ENCODE measurements at regions not wholly inside any gene's neighbourhood (a gene's known extent, or its start where the extent isn't known, plus 50 kb on each side); places are given as distances from the start of the nearest gene placed in this dataset.

DNA sequence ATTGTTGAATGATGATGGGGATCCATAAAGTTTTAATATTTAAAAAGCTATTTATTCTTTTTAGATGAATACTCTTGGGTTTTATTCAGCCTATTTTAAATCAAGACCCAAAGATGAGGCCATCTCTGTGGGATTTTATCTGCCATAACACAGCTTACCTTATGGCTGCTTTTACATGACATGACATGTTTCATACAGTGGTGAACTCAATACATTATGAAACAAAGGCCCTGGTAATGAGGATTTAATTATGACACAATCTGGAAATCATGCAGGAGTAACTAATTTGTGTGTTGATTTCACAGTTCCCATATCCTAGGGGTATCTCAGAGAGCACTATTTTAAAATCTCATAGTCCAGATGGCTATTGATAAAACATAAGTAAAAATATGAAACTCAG, 661.8 kb upstream of the FZD8 start:
- no peak overlapping the region for H3K27ac ChIP-seq (ENCODE audit: poor library complexity, severe bottlenecking)
- TF ChIP-seq, protein P1, sequence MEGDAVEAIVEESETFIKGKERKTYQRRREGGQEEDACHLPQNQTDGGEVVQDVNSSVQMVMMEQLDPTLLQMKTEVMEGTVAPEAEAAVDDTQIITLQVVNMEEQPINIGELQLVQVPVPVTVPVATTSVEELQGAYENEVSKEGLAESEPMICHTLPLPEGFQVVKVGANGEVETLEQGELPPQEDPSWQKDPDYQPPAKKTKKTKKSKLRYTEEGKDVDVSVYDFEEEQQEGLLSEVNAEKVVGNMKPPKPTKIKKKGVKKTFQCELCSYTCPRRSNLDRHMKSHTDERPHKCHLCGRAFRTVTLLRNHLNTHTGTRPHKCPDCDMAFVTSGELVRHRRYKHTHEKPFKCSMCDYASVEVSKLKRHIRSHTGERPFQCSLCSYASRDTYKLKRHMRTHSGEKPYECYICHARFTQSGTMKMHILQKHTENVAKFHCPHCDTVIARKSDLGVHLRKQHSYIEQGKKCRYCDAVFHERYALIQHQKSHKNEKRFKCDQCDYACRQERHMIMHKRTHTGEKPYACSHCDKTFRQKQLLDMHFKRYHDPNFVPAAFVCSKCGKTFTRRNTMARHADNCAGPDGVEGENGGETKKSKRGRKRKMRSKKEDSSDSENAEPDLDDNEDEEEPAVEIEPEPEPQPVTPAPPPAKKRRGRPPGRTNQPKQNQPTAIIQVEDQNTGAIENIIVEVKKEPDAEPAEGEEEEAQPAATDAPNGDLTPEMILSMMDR (IDR thresholded peaks at IDR 0.05; ENCODE audit: poor library complexity, severe bottlenecking), result no peak
- H3K9me3 ChIP-seq (ENCODE audit: severe bottlenecking), result no peaks in the 10 kb centered on the region
- DNase-seq (ENCODE audit: low spot score) (no peak), ATAC-seq (ENCODE audit: low read depth) (0 out of 3 replicates have a peak, but pooled peaks have one; percentile 21)
- no peaks in the 10 kb centered on the region for H3K4me1 ChIP-seq (ENCODE audit: insufficient read depth, poor library complexity, severe bottlenecking)
- no peaks in the 10 kb centered on the region for H3K36me3 ChIP-seq (ENCODE audit: low read depth)
- no peaks in the 10 kb centered on the region for H3K27me3 ChIP-seq (ENCODE audit: insufficient read depth, poor library complexity, severe bottlenecking)
- H3K4me3 ChIP-seq (ENCODE audit: severe bottlenecking), result no peak overlapping the region

DNA sequence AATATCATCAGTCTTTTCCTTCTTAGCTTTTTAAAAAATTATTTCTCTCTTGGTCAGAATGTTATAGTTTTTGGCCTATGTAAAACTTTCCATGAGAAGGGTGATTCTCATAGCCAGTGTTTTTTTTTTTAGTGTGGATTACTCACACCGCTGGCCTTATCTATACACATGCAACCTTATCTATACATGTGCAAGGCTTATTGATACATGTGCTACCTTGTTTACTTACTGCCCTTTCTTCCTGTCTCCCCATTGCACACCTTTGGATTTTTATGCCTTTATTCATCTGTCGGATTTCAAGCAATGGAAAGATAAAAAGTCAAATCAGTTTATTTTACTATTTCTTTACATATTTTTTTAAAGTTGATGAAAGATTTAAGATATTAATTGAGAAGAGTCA, 660.0 kb upstream of the FZD8 start:
- TF ChIP-seq, protein P1 (IDR thresholded peaks at IDR 0.05; ENCODE audit: poor library complexity, severe bottlenecking), result no peak
- Histone ChIP-seq H3K4me3 (ENCODE audit: severe bottlenecking) (no peak overlapping the region), H3K27ac (ENCODE audit: poor library complexity, severe bottlenecking) (no peak overlapping the region), H3K36me3 (ENCODE audit: low read depth) (no peaks in the 10 kb centered on the region), H3K4me1 (ENCODE audit: insufficient read depth, poor library complexity, severe bottlenecking) (no peaks in the 10 kb centered on the region), H3K27me3 (ENCODE audit: insufficient read depth, poor library complexity, severe bottlenecking) (no peaks in the 10 kb centered on the region), H3K9me3 (ENCODE audit: severe bottlenecking) (no peaks in the 10 kb centered on the region)
- no peak for DNase-seq (ENCODE audit: low spot score)
- ATAC-seq (ENCODE audit: low read depth), result no peak

DNA sequence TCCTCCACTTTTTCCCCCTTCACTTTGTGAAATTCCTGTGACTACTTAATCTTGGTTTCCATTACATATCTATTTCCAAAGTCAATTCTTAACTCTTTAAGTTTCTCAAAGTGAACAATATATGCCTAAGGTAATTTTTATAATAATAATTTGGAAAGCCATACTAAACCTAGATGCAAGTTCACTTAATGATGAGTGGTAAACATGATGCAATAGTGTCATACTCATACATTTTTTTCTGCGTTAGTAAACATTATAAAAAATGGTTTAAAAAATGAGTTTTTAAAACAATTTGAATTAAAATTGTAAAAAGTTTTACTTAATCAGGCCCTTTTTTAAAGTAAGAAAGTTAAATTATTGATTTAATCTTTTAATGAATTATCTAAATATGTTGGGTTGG, 659.4 kb upstream of the FZD8 start:
- Histone ChIP-seq H3K27ac (ENCODE audit: poor library complexity, severe bottlenecking) (no peak overlapping the region), H3K4me3 (ENCODE audit: severe bottlenecking) (no peak overlapping the region), H3K4me1 (ENCODE audit: insufficient read depth, poor library complexity, severe bottlenecking) (no peaks in the 10 kb centered on the region), H3K9me3 (ENCODE audit: severe bottlenecking) (no peaks in the 10 kb centered on the region), H3K27me3 (ENCODE audit: insufficient read depth, poor library complexity, severe bottlenecking) (no peaks in the 10 kb centered on the region), H3K36me3 (ENCODE audit: low read depth) (no peaks in the 10 kb centered on the region)
- TF ChIP-seq, protein P1 (IDR thresholded peaks at IDR 0.05; ENCODE audit: poor library complexity, severe bottlenecking), result no peak
- no peak for ATAC-seq (ENCODE audit: low read depth)
- no peak for DNase-seq (ENCODE audit: low spot score)

DNA sequence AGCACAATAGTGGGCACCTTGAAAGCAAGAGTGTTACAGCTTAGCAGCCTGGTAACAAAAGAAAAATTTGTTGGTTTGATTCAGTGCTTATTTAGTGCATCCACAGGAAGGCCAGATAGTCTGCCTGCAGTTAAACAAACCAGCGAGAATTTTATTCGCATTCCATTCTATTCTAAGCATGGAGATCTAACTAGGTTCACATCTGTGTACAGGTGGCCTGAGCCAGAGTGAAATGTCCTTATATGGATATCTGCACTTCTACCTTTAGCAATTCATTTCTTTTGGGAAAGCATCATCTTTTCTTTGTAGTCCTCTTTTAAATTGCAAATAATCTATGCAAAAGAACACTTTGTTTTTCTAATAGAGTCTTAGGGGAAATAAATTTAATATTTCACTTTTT, 659.0 kb upstream of the FZD8 start:
- no peaks in the 10 kb centered on the region for H3K36me3 ChIP-seq (ENCODE audit: low read depth)
- H3K4me3 ChIP-seq (ENCODE audit: severe bottlenecking), result no peak overlapping the region
- no peak overlapping the region for H3K27ac ChIP-seq (ENCODE audit: poor library complexity, severe bottlenecking)
- TF ChIP-seq, protein P1 (IDR thresholded peaks at IDR 0.05; ENCODE audit: poor library complexity, severe bottlenecking), result no peak
- no peaks in the 10 kb centered on the region for H3K9me3 ChIP-seq (ENCODE audit: severe bottlenecking)
- no peak for DNase-seq (ENCODE audit: low spot score)
- no peaks in the 10 kb centered on the region for H3K27me3 ChIP-seq (ENCODE audit: insufficient read depth, poor library complexity, severe bottlenecking)
- no peaks in the 10 kb centered on the region for H3K4me1 ChIP-seq (ENCODE audit: insufficient read depth, poor library complexity, severe bottlenecking)
- ATAC-seq (ENCODE audit: low read depth), result no peak

DNA sequence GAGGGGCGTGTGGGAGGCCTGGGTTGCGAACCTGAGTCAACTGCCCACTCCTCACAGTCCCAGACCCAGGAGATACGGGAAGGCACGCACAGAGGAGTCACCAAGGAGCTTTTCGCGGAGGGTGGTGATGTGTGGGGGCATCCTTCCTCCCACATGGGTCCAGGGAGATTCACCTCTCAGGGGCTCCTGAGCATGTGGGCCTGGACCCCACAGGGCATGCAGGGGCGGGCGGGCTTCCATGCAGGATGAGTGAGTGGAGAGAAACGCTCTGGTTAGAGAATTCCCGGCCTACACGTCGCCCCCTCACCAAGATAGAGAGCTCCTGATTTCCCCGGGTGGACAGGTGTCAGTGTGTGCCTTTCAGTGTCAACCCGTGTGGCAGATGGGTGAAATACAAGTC, 641.7 kb upstream of the FZD8 start:
- TF ChIP-seq, protein P1 (IDR thresholded peaks at IDR 0.05; ENCODE audit: poor library complexity, severe bottlenecking), result no peak
- Histone ChIP-seq H3K27me3 (ENCODE audit: insufficient read depth, poor library complexity, severe bottlenecking) (no peaks in the 10 kb centered on the region), H3K36me3 (ENCODE audit: low read depth) (no peaks in the 10 kb centered on the region), H3K4me1 (ENCODE audit: insufficient read depth, poor library complexity, severe bottlenecking) (no peaks in the 10 kb centered on the region), H3K27ac (ENCODE audit: poor library complexity, severe bottlenecking) (no peak overlapping the region), H3K4me3 (ENCODE audit: severe bottlenecking) (no peak overlapping the region), H3K9me3 (ENCODE audit: severe bottlenecking) (peaks cover 3% of the 10 kb centered on the region)
- ATAC-seq (ENCODE audit: low read depth) (no peak), DNase-seq (ENCODE audit: low spot score) (no peak)
